Peyer's patch (tissue), 4 donors: ENCODE measurements at regions not wholly inside any gene's neighbourhood (a gene's known extent, or its start where the extent isn't known, plus 50 kb on each side); places are given as distances from the start of the nearest gene placed in this dataset.

Source experiments
- CTCF ChIP-seq, 6 experiments: fragments of 450-650 bp in 4 of 6; fragments of 200-600 bp in 2 of 6; sonication (generic) in 1 of 6; IDR thresholded peaks; one replicate each; pipeline ENCODE4 v1.5.1; 2017 to 2019; ENCODE audit warnings: antibody characterized with exemption in 6 of 6, mild to moderate bottlenecking in 3 of 6, moderate library complexity in 1 of 6
- POLR2A ChIP-seq, 2 donors: fragments of 450-650 bp; IDR thresholded peaks; one replicate each; pipeline ENCODE4 v1.5.1; 2017; ENCODE audit warnings: antibody characterized with exemption in 2 of 2, mild to moderate bottlenecking in 2 of 2, moderate library complexity in 2 of 2

GRCh38 chr14:71196921-71197320, 289.7 kb downstream of the PCNX1 start:
- TF ChIP-seq POLR2A (IDR thresholded peaks at IDR 0.05), result no peak
- no peak for TF ChIP-seq CTCF (IDR thresholded peaks at IDR 0.05)
